Panc1 (cell line): ENCODE measurements at regions not wholly inside any gene's neighbourhood (a gene's known extent, or its start where the extent isn't known, plus 50 kb on each side); places are given as distances from the start of the nearest gene placed in this dataset.

ENCODE experiments used
- POLR2AphosphoS5 ChIP-seq: IDR thresholded peaks from 2 replicates; pipeline ENCODE4 v1.6.1; 2012; ENCODE audit warnings: mild to moderate bottlenecking, low read depth, low read length, moderate library complexity
- TCF7L2 ChIP-seq: IDR thresholded peaks from 2 replicates; pipeline ENCODE4 v1.6.1; 2011; ENCODE audit warnings: mild to moderate bottlenecking, low read depth, low read length, inconsistent platforms
- TF ChIP-seq, protein P1 (sequence below): fragments of 450-650 bp; IDR thresholded peaks from 2 replicates; pipeline ENCODE4 v1.5.1; 2017; ENCODE audit warnings: mild to moderate bottlenecking
- TF ChIP-seq, protein P2 (sequence below), 2 experiments: IDR thresholded peaks; 2 replicates each; pipeline ENCODE4 v1.6.1; 2011 to 2012; ENCODE audit warnings: low read depth in 2 of 2, control low read depth in 1 of 2, low read length in 1 of 2, mild to moderate bottlenecking in 1 of 2, moderate library complexity in 1 of 2; ENCODE audit not compliant: insufficient read depth in 1 of 2

DNA sequence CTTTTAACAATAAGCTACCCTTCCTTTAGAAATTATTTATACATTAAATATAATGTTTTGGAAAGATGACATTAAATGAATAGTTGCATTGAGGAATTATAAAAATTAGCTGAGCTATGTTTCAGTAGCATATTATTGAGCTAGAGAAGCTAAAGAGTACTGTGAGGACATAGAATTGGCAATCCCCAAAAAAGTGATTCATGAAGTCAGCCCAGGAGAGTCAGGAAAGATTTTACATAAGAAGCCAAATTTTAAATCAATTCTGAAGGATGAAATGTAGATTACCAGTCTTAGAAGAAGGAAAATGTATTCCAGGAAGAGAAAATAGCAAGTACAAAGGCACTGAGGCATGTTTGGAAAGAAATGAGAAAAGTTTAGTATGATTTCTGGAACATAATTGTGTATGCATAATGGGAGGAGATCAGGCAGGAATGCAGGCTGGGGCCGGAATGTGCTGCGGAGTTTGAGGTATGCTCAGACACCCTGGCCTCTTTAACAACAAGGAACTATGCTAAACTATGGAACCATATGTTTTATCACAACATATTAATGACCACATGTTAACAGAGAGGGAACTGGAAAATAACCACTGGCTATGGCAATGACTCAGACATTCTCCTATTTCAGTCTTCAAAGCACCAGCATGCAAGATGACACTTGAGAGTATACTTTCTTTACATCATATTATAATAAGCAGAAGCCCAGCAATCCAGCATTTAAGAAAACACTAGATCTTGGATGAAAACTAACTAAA lies 103.3 kb upstream of the COL8A1 start:
- no peak for TF ChIP-seq TCF7L2
- TF ChIP-seq POLR2AphosphoS5, result no peak
- TF ChIP-seq, protein P1, sequence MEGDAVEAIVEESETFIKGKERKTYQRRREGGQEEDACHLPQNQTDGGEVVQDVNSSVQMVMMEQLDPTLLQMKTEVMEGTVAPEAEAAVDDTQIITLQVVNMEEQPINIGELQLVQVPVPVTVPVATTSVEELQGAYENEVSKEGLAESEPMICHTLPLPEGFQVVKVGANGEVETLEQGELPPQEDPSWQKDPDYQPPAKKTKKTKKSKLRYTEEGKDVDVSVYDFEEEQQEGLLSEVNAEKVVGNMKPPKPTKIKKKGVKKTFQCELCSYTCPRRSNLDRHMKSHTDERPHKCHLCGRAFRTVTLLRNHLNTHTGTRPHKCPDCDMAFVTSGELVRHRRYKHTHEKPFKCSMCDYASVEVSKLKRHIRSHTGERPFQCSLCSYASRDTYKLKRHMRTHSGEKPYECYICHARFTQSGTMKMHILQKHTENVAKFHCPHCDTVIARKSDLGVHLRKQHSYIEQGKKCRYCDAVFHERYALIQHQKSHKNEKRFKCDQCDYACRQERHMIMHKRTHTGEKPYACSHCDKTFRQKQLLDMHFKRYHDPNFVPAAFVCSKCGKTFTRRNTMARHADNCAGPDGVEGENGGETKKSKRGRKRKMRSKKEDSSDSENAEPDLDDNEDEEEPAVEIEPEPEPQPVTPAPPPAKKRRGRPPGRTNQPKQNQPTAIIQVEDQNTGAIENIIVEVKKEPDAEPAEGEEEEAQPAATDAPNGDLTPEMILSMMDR, result no peak
- TF ChIP-seq, protein P2, sequence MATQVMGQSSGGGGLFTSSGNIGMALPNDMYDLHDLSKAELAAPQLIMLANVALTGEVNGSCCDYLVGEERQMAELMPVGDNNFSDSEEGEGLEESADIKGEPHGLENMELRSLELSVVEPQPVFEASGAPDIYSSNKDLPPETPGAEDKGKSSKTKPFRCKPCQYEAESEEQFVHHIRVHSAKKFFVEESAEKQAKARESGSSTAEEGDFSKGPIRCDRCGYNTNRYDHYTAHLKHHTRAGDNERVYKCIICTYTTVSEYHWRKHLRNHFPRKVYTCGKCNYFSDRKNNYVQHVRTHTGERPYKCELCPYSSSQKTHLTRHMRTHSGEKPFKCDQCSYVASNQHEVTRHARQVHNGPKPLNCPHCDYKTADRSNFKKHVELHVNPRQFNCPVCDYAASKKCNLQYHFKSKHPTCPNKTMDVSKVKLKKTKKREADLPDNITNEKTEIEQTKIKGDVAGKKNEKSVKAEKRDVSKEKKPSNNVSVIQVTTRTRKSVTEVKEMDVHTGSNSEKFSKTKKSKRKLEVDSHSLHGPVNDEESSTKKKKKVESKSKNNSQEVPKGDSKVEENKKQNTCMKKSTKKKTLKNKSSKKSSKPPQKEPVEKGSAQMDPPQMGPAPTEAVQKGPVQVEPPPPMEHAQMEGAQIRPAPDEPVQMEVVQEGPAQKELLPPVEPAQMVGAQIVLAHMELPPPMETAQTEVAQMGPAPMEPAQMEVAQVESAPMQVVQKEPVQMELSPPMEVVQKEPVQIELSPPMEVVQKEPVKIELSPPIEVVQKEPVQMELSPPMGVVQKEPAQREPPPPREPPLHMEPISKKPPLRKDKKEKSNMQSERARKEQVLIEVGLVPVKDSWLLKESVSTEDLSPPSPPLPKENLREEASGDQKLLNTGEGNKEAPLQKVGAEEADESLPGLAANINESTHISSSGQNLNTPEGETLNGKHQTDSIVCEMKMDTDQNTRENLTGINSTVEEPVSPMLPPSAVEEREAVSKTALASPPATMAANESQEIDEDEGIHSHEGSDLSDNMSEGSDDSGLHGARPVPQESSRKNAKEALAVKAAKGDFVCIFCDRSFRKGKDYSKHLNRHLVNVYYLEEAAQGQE (IDR thresholded peaks at IDR 0.05; ENCODE audit: insufficient read depth in 1 of 2, low read depth in 2 of 2, low read length in 1 of 2), result no peak
